Loucy (cell line): ENCODE measurements at regions not wholly inside any gene's neighbourhood (a gene's known extent, or its start where the extent isn't known, plus 50 kb on each side); places are given as distances from the start of the nearest gene placed in this dataset.
"Not testable (repeated sequence)": the region's sequence is repeated elsewhere in the genome, so short reads cannot be mapped to it uniquely, and the experiment has no call there.

Experiments
- H2AFZ ChIP-seq: fragments of 200-600 bp; sonication (generic); 2 replicates; pipeline ENCODE4 v1.6.0; 2016; ENCODE audit warnings: antibody characterized with exemption, mild to moderate bottlenecking, low read length, moderate library complexity
- H3F3A ChIP-seq: fragments of 200-600 bp; 2 replicates; pipeline ENCODE4 v1.6.0; 2016; ENCODE audit warnings: antibody characterized with exemption, low read depth, mild to moderate bottlenecking
- H3K27me3 ChIP-seq: fragments of 200-600 bp; sonication (generic); 2 replicates; pipeline ENCODE4 v1.6.1; 2014; ENCODE audit warnings: low read length, mild to moderate bottlenecking; ENCODE audit not compliant: insufficient read depth, poor library complexity, severe bottlenecking
- H3K36me3 ChIP-seq: fragments of 200-600 bp; sonication (generic); 2 replicates; pipeline ENCODE4 v1.6.1; 2016; ENCODE audit warnings: low read length; ENCODE audit not compliant: insufficient read depth
- H3K4me1 ChIP-seq: fragments of 200-600 bp; sonication (generic); 2 replicates; pipeline ENCODE4 v1.5.1; 2014; ENCODE audit warnings: low read length, mild to moderate bottlenecking; ENCODE audit not compliant: insufficient read depth, poor library complexity, severe bottlenecking
- H3K4me2 ChIP-seq: fragments of 200-600 bp; sonication (generic); 2 replicates; pipeline ENCODE4 v1.6.0; 2014; ENCODE audit warnings: antibody characterized with exemption, low read length, low read depth, mild to moderate bottlenecking; ENCODE audit not compliant: poor library complexity, severe bottlenecking
- H3K4me3 ChIP-seq: fragments of 200-600 bp; sonication (generic); 2 replicates; pipeline ENCODE4 v1.5.1; 2014; ENCODE audit warnings: low read length, mild to moderate bottlenecking, mixed read lengths; ENCODE audit not compliant: poor library complexity, severe bottlenecking
- H3K79me2 ChIP-seq: fragments of 200-600 bp; sonication (generic); 2 replicates; pipeline ENCODE4 v1.6.1; 2014; ENCODE audit warnings: low read length; ENCODE audit not compliant: insufficient read depth
- H3K9ac ChIP-seq: fragments of 200-600 bp; sonication (generic); 2 replicates; pipeline ENCODE4 v1.6.0; 2014; ENCODE audit warnings: mild to moderate bottlenecking, low read depth, low read length, moderate library complexity; ENCODE audit not compliant: poor library complexity, severe bottlenecking
- H3K9me2 ChIP-seq: fragments of 200-600 bp; sonication (generic); replicated peaks from 2 replicates; pipeline ENCODE4 v1.6.1; 2016; ENCODE audit warnings: low read depth, low read length, mixed read lengths
- H3K9me3 ChIP-seq: fragments of 200-600 bp; sonication (generic); 2 replicates; pipeline ENCODE4 v1.6.1; 2014; ENCODE audit warnings: mild to moderate bottlenecking, antibody characterized with exemption, low read length, low read depth; ENCODE audit not compliant: insufficient read depth
- H4K20me1 ChIP-seq: fragments of 200-600 bp; sonication (generic); 2 replicates; pipeline ENCODE4 v1.6.0; 2014; ENCODE audit warnings: antibody characterized with exemption, low read length, mild to moderate bottlenecking; ENCODE audit not compliant: insufficient read depth, poor library complexity, severe bottlenecking
- CTCF ChIP-seq: fragments of 200-600 bp; sonication (generic); conservative IDR thresholded peaks from 2 replicates; pipeline ENCODE4 v1.5.1; 2014; ENCODE audit warnings: mild to moderate bottlenecking, antibody characterized with exemption, low read length
- EZH2phosphoT487 ChIP-seq: fragments of 200-600 bp; IDR thresholded peaks from 2 replicates; pipeline ENCODE4 v1.6.1; 2018; ENCODE audit warnings: antibody characterized with exemption, mild to moderate bottlenecking, moderate library complexity, borderline replicate concordance

- Histone ChIP-seq H3K9ac (no peak overlapping the region), H3K79me2 (no peaks in the 10 kb centered on the region), H3K9me2 (no peaks in the 10 kb centered on the region), H3K36me3 (no peaks in the 10 kb centered on the region), H4K20me1 (no peaks in the 10 kb centered on the region), H3K4me1 (no peaks in the 10 kb centered on the region), H3K27me3 (no peaks in the 10 kb centered on the region), H3K4me3 (no peak overlapping the region), H3K4me2 (no peak overlapping the region), H3K9me3 (peaks cover 11% of the 10 kb centered on the region; the same call in 1 of the 2 replicates), H2AFZ (no peak overlapping the region), H3F3A (no peaks in the 10 kb centered on the region)
- TF ChIP-seq EZH2phosphoT487 = no peak
- TF ChIP-seq CTCF = no peak
Measured at GRCh38 chr6:169092375-169092774, 161.3 kb downstream of the THBS2 start.

- not testable (repeated sequence) for H3F3A ChIP-seq, H4K20me1 ChIP-seq, H3K4me1 ChIP-seq, H3K9me3 ChIP-seq, H3K36me3 ChIP-seq, H3K9ac ChIP-seq, H3K79me2 ChIP-seq, H3K27me3 ChIP-seq, H3K4me3 ChIP-seq, H3K4me2 ChIP-seq, H2AFZ ChIP-seq, H3K9me2 ChIP-seq
Measured at GRCh38 chr6:169090514-169091127, 163.0 kb downstream of the THBS2 start.

- Histone ChIP-seq H3K27me3 (no peaks in the 10 kb centered on the region), H3K9me3 (peaks cover 4% of the 10 kb centered on the region; the same call in 1 of the 2 replicates), H3K79me2 (no peaks in the 10 kb centered on the region), H3K36me3 (no peaks in the 10 kb centered on the region), H3K4me3 (no peak overlapping the region), H3K9me2 (no peaks in the 10 kb centered on the region), H3K4me2 (no peak overlapping the region), H4K20me1 (no peaks in the 10 kb centered on the region), H2AFZ (no peak overlapping the region), H3K9ac (no peak overlapping the region), H3K4me1 (no peaks in the 10 kb centered on the region), H3F3A (no peaks in the 10 kb centered on the region)
- no peak for TF ChIP-seq CTCF
- no peak for TF ChIP-seq EZH2phosphoT487
Measured at GRCh38 chr6:169088762-169089161, 164.9 kb downstream of the THBS2 start.

- Histone ChIP-seq H4K20me1 (no peaks in the 10 kb centered on the region), H3K79me2 (no peaks in the 10 kb centered on the region), H3K4me1 (no peaks in the 10 kb centered on the region), H3K36me3 (no peaks in the 10 kb centered on the region), H2AFZ (no peak overlapping the region), H3K4me3 (no peak overlapping the region), H3F3A (no peaks in the 10 kb centered on the region), H3K4me2 (no peak overlapping the region), H3K27me3 (no peaks in the 10 kb centered on the region), H3K9ac (no peak overlapping the region), H3K9me2 (no peaks in the 10 kb centered on the region), H3K9me3 (peaks cover 4% of the 10 kb centered on the region; the same call in 1 of the 2 replicates)
- TF ChIP-seq EZH2phosphoT487 (no peak), CTCF (no peak)
Measured at GRCh38 chr6:169087443-169088041, 166.1 kb downstream of the THBS2 start.

- not testable (repeated sequence) for H3K27me3 ChIP-seq, H3K4me1 ChIP-seq, H3K9me2 ChIP-seq, H3F3A ChIP-seq, H3K4me2 ChIP-seq, H3K79me2 ChIP-seq, H2AFZ ChIP-seq, H3K9me3 ChIP-seq, H3K9ac ChIP-seq, H4K20me1 ChIP-seq, H3K36me3 ChIP-seq, H3K4me3 ChIP-seq
Measured at GRCh38 chr6:169086616-169087015, 167.0 kb downstream of the THBS2 start.
